Vagina (tissue), 2 donors: ENCODE measurements at regions not wholly inside any gene's neighbourhood (a gene's known extent, or its start where the extent isn't known, plus 50 kb on each side); places are given as distances from the start of the nearest gene placed in this dataset.

Experiments
- CTCF ChIP-seq, 3 experiments: fragments of 450-650 bp in 2 of 3; fragments of 200-600 bp in 1 of 3; sonication (generic) in 1 of 3; IDR thresholded peaks; one replicate each; pipeline ENCODE4 v1.5.1; 2017 to 2019; ENCODE audit warnings: antibody characterized with exemption in 3 of 3, mild to moderate bottlenecking in 2 of 3, moderate library complexity in 2 of 3
- POLR2A ChIP-seq, 2 donors: fragments of 450-650 bp; IDR thresholded peaks; one replicate each; pipeline ENCODE4 v1.6.1; 2017; ENCODE audit warnings: antibody characterized with exemption in 2 of 2, mild to moderate bottlenecking in 2 of 2, moderate library complexity in 2 of 2
- POLR2AphosphoS5 ChIP-seq, 2 donors: sonication (generic); formaldehyde crosslinking; IDR thresholded peaks; one replicate each; pipeline ENCODE4 v1.9.0; 2017; ENCODE audit warnings: antibody characterized with exemption in 2 of 2, mild to moderate bottlenecking in 2 of 2, low read depth in 1 of 2; ENCODE audit not compliant: insufficient read depth in 1 of 2

- TF ChIP-seq CTCF (IDR thresholded peaks at IDR 0.05), result no peak
- no peak for TF ChIP-seq POLR2A (IDR thresholded peaks at IDR 0.05)
- TF ChIP-seq POLR2AphosphoS5 (IDR thresholded peaks at IDR 0.05; ENCODE audit: insufficient read depth in 1 of 2, low read depth in 1 of 2), result no peak
These were observed 391.1 kb downstream of the PLPP3 start for GRCh38 chr1:56188221-56188620.
